CD1c-positive myeloid dendritic cell (primary cell): ENCODE measurements at regions not wholly inside any gene's neighbourhood (a gene's known extent, or its start where the extent isn't known, plus 50 kb on each side); places are given as distances from the start of the nearest gene placed in this dataset.
"Not testable (repeated sequence)": the region's sequence is repeated elsewhere in the genome, so short reads cannot be mapped to it uniquely, and the experiment has no call there.

Experiments
- DNase-seq: peaks from one replicate; pipeline ENCODE4 v3.0.0-alpha.2; 2016; ENCODE audit errors: extremely low spot score

GRCh38 chr9:22829236-22829635 lies 382.6 kb downstream of the DMRTA1 start:
- no peak for DNase-seq

GRCh38 chr9:22838266-22838665 lies 391.6 kb downstream of the DMRTA1 start:
- DNase-seq: no peak

GRCh38 chr9:22840641-22841040 lies 394.0 kb downstream of the DMRTA1 start:
- no peak for DNase-seq

GRCh38 chr9:22845243-22845642 lies 398.6 kb downstream of the DMRTA1 start:
- not testable (repeated sequence) for DNase-seq

- DNase-seq: no peak
Measured at GRCh38 chr9:22855980-22856379, 409.4 kb downstream of the DMRTA1 start.

GRCh38 chr9:22857316-22857715 lies 410.7 kb downstream of the DMRTA1 start:
- no peak for DNase-seq

- no peak for DNase-seq
Measured at GRCh38 chr9:22863106-22863505, 416.5 kb downstream of the DMRTA1 start.

- DNase-seq: no peak
Measured at GRCh38 chr9:22863736-22864135, 417.1 kb downstream of the DMRTA1 start.

- DNase-seq: no peak
Measured at GRCh38 chr9:22893196-22893843, 446.7 kb downstream of the DMRTA1 start.

GRCh38 chr9:22898591-22898990 lies 452.0 kb downstream of the DMRTA1 start:
- no peak for DNase-seq

- DNase-seq: no peak
Measured at GRCh38 chr9:22911632-22912031, 465.0 kb downstream of the DMRTA1 start.

- DNase-seq: no peak
Measured at GRCh38 chr9:22913026-22913425, 466.4 kb downstream of the DMRTA1 start.

- DNase-seq: no peak
Measured at GRCh38 chr9:22913518-22913917, 466.9 kb downstream of the DMRTA1 start.

GRCh38 chr9:22916148-22916547 lies 469.5 kb downstream of the DMRTA1 start:
- DNase-seq: no peak

- no peak for DNase-seq
Measured at GRCh38 chr9:22919423-22919822, 472.8 kb downstream of the DMRTA1 start.

- no peak for DNase-seq
Measured at GRCh38 chr9:22921742-22922141, 475.1 kb downstream of the DMRTA1 start.

GRCh38 chr9:22922222-22922621 lies 475.6 kb downstream of the DMRTA1 start:
- DNase-seq: no peak

- DNase-seq: no peak
Measured at GRCh38 chr9:22954550-22954949, 507.9 kb downstream of the DMRTA1 start.

GRCh38 chr9:22954964-22955363 lies 508.3 kb downstream of the DMRTA1 start:
- no peak for DNase-seq

GRCh38 chr9:22969350-22969979 lies 522.8 kb downstream of the DMRTA1 start:
- DNase-seq: no peak

- no peak for DNase-seq
Measured at GRCh38 chr9:22970434-22970975, 523.9 kb downstream of the DMRTA1 start.

- no peak for DNase-seq
Measured at GRCh38 chr9:22975951-22976350, 529.3 kb downstream of the DMRTA1 start.

- no peak for DNase-seq
Measured at GRCh38 chr9:22976454-22976853, 529.8 kb downstream of the DMRTA1 start.
